HepG2 (cell line): ENCODE measurements at regions not wholly inside any gene's neighbourhood (a gene's known extent, or its start where the extent isn't known, plus 50 kb on each side); places are given as distances from the start of the nearest gene placed in this dataset.

Source experiments
- ATAC-seq: fragments of 200-7000 bp; cut with Tn5 transposase; 3 replicates; pipeline ENCODE4 v1.9.1; 2020; ENCODE audit warnings: mild to moderate bottlenecking, moderate library complexity
- BruUV-seq: library from RNA; stranded (reverse); fragments of 400-500 nt; replicated peaks from 2 replicates; lab custom pipeline; 2021; lab: Mats Ljungman, UMichigan
- CTCF ChIA-PET: fragments of 300-600 bp; formaldehyde crosslinking; extraction: SDS; loops from one replicate; lab custom pipeline; 2021; ENCODE audit warnings: low total read pairs, inconsistent platforms, low intra/inter-chr PET ratio; lab: Yijun Ruan, JAX
- POLR2A ChIA-PET: fragments of 350-600 bp; sonication (Branson Sonifier 250); formaldehyde crosslinking; loops from one replicate; lab custom pipeline; 2020; ENCODE audit warnings: antibody characterized with exemption, inconsistent platforms; lab: Yijun Ruan, JAX
- DNase-seq: peaks from one replicate; pipeline ENCODE4 v3.0.0-alpha.2; 2015; ENCODE audit warnings: low spot score
- FAIRE-seq: peaks from 3 replicates; lab custom pipeline; 2011; peaks lifted over from hg19 to GRCh38; lab: Jason Lieb, UNC
- H2AFZ ChIP-seq: one replicate; pipeline ENCODE4 v1.6.1; 2011; ENCODE audit warnings: low read length, inconsistent platforms
- H3K27ac ChIP-seq: fragments of 300-600 bp; 3 replicates; pipeline ENCODE4 v1.8.0; 2011; ENCODE audit warnings: mixed run types, mild to moderate bottlenecking, mixed read lengths, low read length, inconsistent platforms; ENCODE audit not compliant: insufficient read depth; ENCODE audit errors: extremely low read length
- H3K27me3 ChIP-seq, 2 experiments: fragments of 200-600 bp in 1 of 2; 2 replicates in 1 of 2; 3 replicates in 1 of 2; pipeline versions ENCODE4 v1.6.0 to v1.8.0; 2011; ENCODE audit warnings: low read length in 2 of 2, mild to moderate bottlenecking in 2 of 2, moderate library complexity in 2 of 2, inconsistent platforms in 1 of 2; ENCODE audit not compliant: insufficient read depth in 2 of 2, control insufficient read depth in 1 of 2
- H3K36me3 ChIP-seq, 2 experiments: fragments of 200-600 bp in 1 of 2; replicated peaks in 1 of 2; 2 replicates in 1 of 2; 3 replicates in 1 of 2; pipeline versions ENCODE4 v1.5.1 to v1.8.0; 2011; ENCODE audit warnings: low read length in 2 of 2, inconsistent platforms in 1 of 2; ENCODE audit not compliant: insufficient read depth in 2 of 2, control insufficient read depth in 1 of 2
- H3K4me1 ChIP-seq: 2 replicates; pipeline ENCODE4 v1.5.1; 2012; ENCODE audit warnings: low read length, inconsistent platforms; ENCODE audit not compliant: insufficient read depth
- H3K4me2 ChIP-seq: 2 replicates; pipeline ENCODE4 v1.6.0; 2011; ENCODE audit warnings: low read depth, low read length, inconsistent platforms
- H3K4me3 ChIP-seq, 3 experiments: fragments of 200-600 bp in 1 of 3; sonication (generic), shearing (Covaris generic) in 1 of 3; replicated peaks in 1 of 3; 2 replicates each; pipeline ENCODE4 v1.5.1; 2011 to 2016; ENCODE audit warnings: low read length in 3 of 3, inconsistent platforms in 2 of 3, low read depth in 2 of 3, mild to moderate bottlenecking in 2 of 3, control low read depth in 1 of 3, mixed read lengths in 1 of 3; ENCODE audit not compliant: insufficient read depth in 1 of 3
- H3K79me2 ChIP-seq: one replicate; pipeline ENCODE4 v1.6.1; 2011; ENCODE audit warnings: low read length, inconsistent platforms; ENCODE audit not compliant: insufficient read depth
- H3K9ac ChIP-seq: 2 replicates; pipeline ENCODE4 v1.6.0; 2011; ENCODE audit warnings: mild to moderate bottlenecking, low read depth, low read length, inconsistent platforms; ENCODE audit not compliant: insufficient read depth
- H3K9me3 ChIP-seq: 2 replicates; pipeline ENCODE4 v1.5.1; 2012; ENCODE audit warnings: mild to moderate bottlenecking, low read length
- H4K20me1 ChIP-seq: 2 replicates; pipeline ENCODE4 v1.6.0; 2011; ENCODE audit warnings: inconsistent platforms, mild to moderate bottlenecking, low read length, moderate library complexity; ENCODE audit not compliant: insufficient read depth
- CEBPB ChIP-seq: IDR thresholded peaks from 2 replicates; pipeline ENCODE4 v1.6.1; 2011; ENCODE audit warnings: low read depth, low read length, improper control_type of control experiment, borderline replicate concordance
- CHD2 ChIP-seq: IDR thresholded peaks from 2 replicates; pipeline ENCODE4 v1.6.1; 2011; ENCODE audit warnings: low read depth, low read length, improper control_type of control experiment
- ELF4 ChIP-seq: sonication (generic); formaldehyde crosslinking; IDR thresholded peaks from 2 replicates; pipeline ENCODE4 v1.5.0; 2020; ENCODE audit warnings: missing genetic modification reagents, mild to moderate bottlenecking, moderate library complexity, borderline replicate concordance
- GTF2F1 ChIP-seq: fragments of 150-350 bp; IDR thresholded peaks from 2 replicates; pipeline ENCODE4 v1.6.1; 2014; ENCODE audit warnings: low read length
- HNRNPUL1 ChIP-seq: fragments of 200-400 bp; formaldehyde crosslinking; IDR thresholded peaks from 2 replicates; pipeline ENCODE4 v1.6.1; 2017; ENCODE audit warnings: low read depth, mild to moderate bottlenecking, low read length, moderate library complexity
- MTA3 ChIP-seq: sonication (generic); formaldehyde crosslinking; IDR thresholded peaks from 2 replicates; pipeline ENCODE4 v1.4.0; 2020; ENCODE audit warnings: missing genetic modification reagents
- NFKBIZ ChIP-seq: IDR thresholded peaks from 2 replicates; pipeline ENCODE4 v1.6.1; 2018; ENCODE audit warnings: missing genetic modification reagents, missing compliant biosample characterization
- PAX8 ChIP-seq: sonication (generic); formaldehyde crosslinking; IDR thresholded peaks from 2 replicates; pipeline ENCODE4 v1.8.0; 2022; ENCODE audit warnings: mild to moderate bottlenecking, missing genetic modification reagents, borderline replicate concordance
- PPARG ChIP-seq: conservative IDR thresholded peaks from 2 replicates; pipeline ENCODE4 v1.6.1; 2016; ENCODE audit warnings: missing biosample characterization, missing genetic modification reagents
- TGIF2 ChIP-seq: IDR thresholded peaks from 2 replicates; pipeline ENCODE4 v1.6.1; 2016; ENCODE audit warnings: control low read depth, missing compliant biosample characterization
- ZFP36L1 ChIP-seq: sonication (generic); formaldehyde crosslinking; IDR thresholded peaks from 2 replicates; pipeline ENCODE4 v1.8.0; 2022; ENCODE audit warnings: mild to moderate bottlenecking, missing genetic modification reagents, moderate library complexity
- ZNF234 ChIP-seq: sonication (generic); formaldehyde crosslinking; conservative IDR thresholded peaks from 2 replicates; pipeline ENCODE4 v1.5.1; 2020; ENCODE audit warnings: mild to moderate bottlenecking, missing genetic modification reagents
- ZNF569 ChIP-seq: sonication (generic); formaldehyde crosslinking; IDR thresholded peaks from 2 replicates; pipeline ENCODE4 v1.5.0; 2020; ENCODE audit warnings: mild to moderate bottlenecking, missing genetic modification reagents, moderate library complexity, borderline replicate concordance
- ZNF709 ChIP-seq: sonication (generic); formaldehyde crosslinking; IDR thresholded peaks from 2 replicates; pipeline ENCODE4 v1.5.0; 2020; ENCODE audit warnings: mild to moderate bottlenecking, missing genetic modification reagents
- WGBS: methylation state at CpG from one replicate; pipeline ENCODE4 v1.1.6; 2017; ENCODE audit warnings: low lambda C conversion rate; 5-methylcytosine and 5-hydroxymethylcytosine counted together
- in situ Hi-C: cut with HindIII; loops from 2 replicates; pipeline ENCODE4 v1.10.0; 2017; ENCODE audit warnings: low pct_unique_long_range_greater_than_20kb; ENCODE audit not compliant: extremely low pct_ligation_motif_present
- intact Hi-C: fragments of 100-400 bp; cut with micrococcal nuclease; formaldehyde crosslinking; loops from one replicate; pipeline ENCODE4 v1.10.0; 2022; ENCODE audit not compliant: unreplicated experiment
- TF ChIP-seq, protein P1 (sequence below): sonication (generic); formaldehyde crosslinking; conservative IDR thresholded peaks from 2 replicates; pipeline ENCODE4 v1.8.1; 2023; ENCODE audit warnings: missing genetic modification reagents
- TF ChIP-seq, protein P2 (sequence below): IDR thresholded peaks from 2 replicates; pipeline ENCODE4 v1.6.1; 2016; ENCODE audit warnings: control low read depth
- TF ChIP-seq, protein P3 (sequence below): sonication (generic); formaldehyde crosslinking; IDR thresholded peaks from 2 replicates; pipeline ENCODE4 v1.5.1; 2020; ENCODE audit warnings: mild to moderate bottlenecking, missing genetic modification reagents, borderline replicate concordance

DNA sequence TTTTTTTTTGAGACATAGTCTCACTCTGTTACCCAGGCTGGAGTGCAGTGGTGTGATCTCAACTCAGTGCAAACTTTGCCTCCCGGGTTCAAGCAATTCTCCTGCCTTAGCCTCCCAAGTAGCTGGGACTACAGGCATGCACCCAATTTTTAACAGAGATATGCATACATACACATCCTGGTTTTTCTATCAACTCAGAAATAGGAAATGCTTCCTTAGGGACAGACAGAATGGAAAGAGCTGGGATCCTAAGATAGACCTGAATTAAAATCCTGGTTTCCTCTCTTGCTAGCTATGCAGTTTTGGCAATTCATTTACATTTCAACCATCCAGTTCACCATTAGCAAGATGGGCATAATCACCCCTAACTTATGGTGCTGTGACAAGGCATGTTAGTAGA, 347.5 kb downstream of the GPAM start:
- intact Hi-C loops, result no loop called here

DNA sequence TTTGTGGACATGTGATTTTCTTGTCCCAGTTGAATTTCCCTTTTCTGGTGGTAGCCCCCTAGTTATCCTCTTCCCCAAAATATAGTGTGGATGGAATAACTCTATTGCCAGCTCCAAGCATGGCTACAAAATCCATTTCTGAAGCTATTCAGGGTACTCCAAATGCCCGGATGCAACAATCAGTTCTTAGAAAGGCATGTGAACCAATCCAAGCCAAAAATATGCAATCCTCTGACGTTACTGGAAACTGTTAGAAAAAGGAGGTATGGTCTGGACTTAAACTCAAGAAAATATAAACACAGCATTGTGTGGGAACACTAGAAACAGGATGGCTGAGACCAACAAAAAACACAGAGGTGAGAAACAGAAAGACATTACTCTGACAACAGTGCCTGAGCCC, 347.0 kb downstream of the GPAM start:
- Histone ChIP-seq H3K9me3 (no peaks in the 10 kb centered on the region), H2AFZ (no peak overlapping the region), H3K79me2 (no peaks in the 10 kb centered on the region), H4K20me1 (no peaks in the 10 kb centered on the region), H3K27me3 (peaks cover 0 to 3% of the 10 kb centered on the region in 2 experiments; a peak in 2 of 5 replicates), H3K4me2 (no peak overlapping the region), H3K36me3 (no peaks in the 10 kb centered on the region), H3K4me1 (no peaks in the 10 kb centered on the region), H3K27ac (no peak overlapping the region), H3K9ac (no peak overlapping the region), H3K4me3 (no peak overlapping the region)
- intact Hi-C loops (no loop called here), in situ Hi-C loops (no loop called here)
- CTCF ChIA-PET, result no interaction called here
- DNase-seq (no peak), FAIRE-seq (no peak), ATAC-seq (no peak)
- 0% methylated on average over 2 of the region's 2 CpGs for WGBS
- BruUV-seq, result no TSS peak
- POLR2A ChIA-PET, result no interaction called here
- TF ChIP-seq ZNF234 (CRISPR knock-in tag) (no peak), TGIF2 (CRISPR knock-in tag) (no peak), ZNF709 (CRISPR knock-in tag) (no peak), NFKBIZ (no peak), MTA3 (no peak), CHD2 (no peak), ZFP36L1 (no peak), HNRNPUL1 (no peak), GTF2F1 (no peak), CEBPB (no peak), PPARG (CRISPR knock-in tag) (no peak), ELF4 (CRISPR knock-in tag) (no peak), PAX8 (no peak)
- TF ChIP-seq, protein P1, sequence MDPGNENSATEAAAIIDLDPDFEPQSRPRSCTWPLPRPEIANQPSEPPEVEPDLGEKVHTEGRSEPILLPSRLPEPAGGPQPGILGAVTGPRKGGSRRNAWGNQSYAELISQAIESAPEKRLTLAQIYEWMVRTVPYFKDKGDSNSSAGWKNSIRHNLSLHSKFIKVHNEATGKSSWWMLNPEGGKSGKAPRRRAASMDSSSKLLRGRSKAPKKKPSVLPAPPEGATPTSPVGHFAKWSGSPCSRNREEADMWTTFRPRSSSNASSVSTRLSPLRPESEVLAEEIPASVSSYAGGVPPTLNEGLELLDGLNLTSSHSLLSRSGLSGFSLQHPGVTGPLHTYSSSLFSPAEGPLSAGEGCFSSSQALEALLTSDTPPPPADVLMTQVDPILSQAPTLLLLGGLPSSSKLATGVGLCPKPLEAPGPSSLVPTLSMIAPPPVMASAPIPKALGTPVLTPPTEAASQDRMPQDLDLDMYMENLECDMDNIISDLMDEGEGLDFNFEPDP (CRISPR knock-in tag), result no peak
- TF ChIP-seq, protein P2, sequence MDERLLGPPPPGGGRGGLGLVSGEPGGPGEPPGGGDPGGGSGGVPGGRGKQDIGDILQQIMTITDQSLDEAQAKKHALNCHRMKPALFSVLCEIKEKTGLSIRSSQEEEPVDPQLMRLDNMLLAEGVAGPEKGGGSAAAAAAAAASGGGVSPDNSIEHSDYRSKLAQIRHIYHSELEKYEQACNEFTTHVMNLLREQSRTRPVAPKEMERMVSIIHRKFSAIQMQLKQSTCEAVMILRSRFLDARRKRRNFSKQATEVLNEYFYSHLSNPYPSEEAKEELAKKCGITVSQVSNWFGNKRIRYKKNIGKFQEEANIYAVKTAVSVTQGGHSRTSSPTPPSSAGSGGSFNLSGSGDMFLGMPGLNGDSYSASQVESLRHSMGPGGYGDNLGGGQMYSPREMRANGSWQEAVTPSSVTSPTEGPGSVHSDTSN (CRISPR knock-in tag), result no peak
- TF ChIP-seq, protein P3, sequence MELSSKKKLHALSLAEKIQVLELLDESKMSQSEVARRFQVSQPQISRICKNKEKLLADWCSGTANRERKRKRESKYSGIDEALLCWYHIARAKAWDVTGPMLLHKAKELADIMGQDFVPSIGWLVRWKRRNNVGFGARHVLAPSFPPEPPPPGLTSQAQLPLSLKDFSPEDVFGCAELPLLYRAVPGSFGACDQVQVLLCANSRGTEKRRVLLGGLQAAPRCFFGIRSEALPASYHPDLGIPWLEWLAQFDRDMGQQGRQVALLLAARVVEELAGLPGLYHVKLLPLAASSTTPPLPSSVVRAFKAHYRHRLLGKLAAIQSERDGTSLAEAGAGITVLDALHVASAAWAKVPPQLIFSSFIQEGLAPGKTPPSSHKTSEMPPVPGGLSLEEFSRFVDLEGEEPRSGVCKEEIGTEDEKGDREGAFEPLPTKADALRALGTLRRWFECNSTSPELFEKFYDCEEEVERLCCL (CRISPR knock-in tag), result no peak

More for the DNA sequence above, 347.5 kb downstream of the GPAM start:
- no peaks in the 10 kb centered on the region for H4K20me1 ChIP-seq
- H3K9ac ChIP-seq, result no peak overlapping the region
- no peak overlapping the region for H3K4me2 ChIP-seq
- H3K4me3 ChIP-seq, result no peak overlapping the region
- in situ Hi-C loops, result no loop called here
- no peak overlapping the region for H2AFZ ChIP-seq
- WGBS, result 0% methylated on average over 1 of the region's 1 CpG
- DNase-seq (no peak), FAIRE-seq (no peak), ATAC-seq (no peak)
- CTCF ChIA-PET, result no interaction called here
- no peaks in the 10 kb centered on the region for H3K36me3 ChIP-seq
- no peaks in the 10 kb centered on the region for H3K79me2 ChIP-seq
- H3K4me1 ChIP-seq, result no peaks in the 10 kb centered on the region
- POLR2A ChIA-PET, result no interaction called here
- BruUV-seq, result no TSS peak
- peaks cover 0 to 3% of the 10 kb centered on the region in 2 experiments; a peak in 2 of 5 replicates for H3K27me3 ChIP-seq
- H3K27ac ChIP-seq, result no peak overlapping the region
- no peaks in the 10 kb centered on the region for H3K9me3 ChIP-seq
- TF ChIP-seq ZNF569, result no peak
